ENCODE measurements at regions not wholly inside any gene's neighbourhood (a gene's known extent, or its start where the extent isn't known, plus 50 kb on each side); places are given as distances from the start of the nearest gene placed in this dataset.
"Not testable (repeated sequence)": the region's sequence is repeated elsewhere in the genome, so short reads cannot be mapped to it uniquely, and the experiment has no call there.

DNA sequence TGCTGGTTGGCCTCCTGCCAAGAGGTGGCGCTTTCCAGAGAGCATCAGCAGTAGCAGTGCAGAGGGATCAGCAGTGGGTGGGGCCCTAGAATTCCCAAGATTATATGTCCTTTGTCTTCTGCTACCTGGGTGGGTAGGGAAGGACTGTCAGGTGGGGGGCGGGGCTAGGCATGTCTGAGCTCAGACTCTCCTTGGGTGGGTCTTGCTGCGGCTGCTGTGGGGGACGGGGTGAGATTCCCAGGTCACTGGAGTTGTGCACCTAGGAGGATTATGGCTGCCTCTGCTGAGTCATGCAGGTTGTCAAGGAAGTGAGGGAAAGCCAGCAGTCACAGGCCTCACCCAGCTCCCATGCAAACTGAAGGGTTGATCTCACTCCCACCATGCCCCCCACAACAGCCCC, 2296.5 kb downstream of the EPHA3 start:
- TF ChIP-seq, protein P1, sequence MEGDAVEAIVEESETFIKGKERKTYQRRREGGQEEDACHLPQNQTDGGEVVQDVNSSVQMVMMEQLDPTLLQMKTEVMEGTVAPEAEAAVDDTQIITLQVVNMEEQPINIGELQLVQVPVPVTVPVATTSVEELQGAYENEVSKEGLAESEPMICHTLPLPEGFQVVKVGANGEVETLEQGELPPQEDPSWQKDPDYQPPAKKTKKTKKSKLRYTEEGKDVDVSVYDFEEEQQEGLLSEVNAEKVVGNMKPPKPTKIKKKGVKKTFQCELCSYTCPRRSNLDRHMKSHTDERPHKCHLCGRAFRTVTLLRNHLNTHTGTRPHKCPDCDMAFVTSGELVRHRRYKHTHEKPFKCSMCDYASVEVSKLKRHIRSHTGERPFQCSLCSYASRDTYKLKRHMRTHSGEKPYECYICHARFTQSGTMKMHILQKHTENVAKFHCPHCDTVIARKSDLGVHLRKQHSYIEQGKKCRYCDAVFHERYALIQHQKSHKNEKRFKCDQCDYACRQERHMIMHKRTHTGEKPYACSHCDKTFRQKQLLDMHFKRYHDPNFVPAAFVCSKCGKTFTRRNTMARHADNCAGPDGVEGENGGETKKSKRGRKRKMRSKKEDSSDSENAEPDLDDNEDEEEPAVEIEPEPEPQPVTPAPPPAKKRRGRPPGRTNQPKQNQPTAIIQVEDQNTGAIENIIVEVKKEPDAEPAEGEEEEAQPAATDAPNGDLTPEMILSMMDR (conservative IDR thresholded peaks at IDR 0.05; ENCODE audit: low read length): not testable (repeated sequence)
- not testable (repeated sequence) for TF ChIP-seq EZH2phosphoT487 (IDR thresholded peaks at IDR 0.05; ENCODE audit: borderline replicate concordance, low read depth, low read length)

Data from OCI-LY7 (cell line).